ENCODE measurements at regions not wholly inside any gene's neighbourhood (a gene's known extent, or its start where the extent isn't known, plus 50 kb on each side); places are given as distances from the start of the nearest gene placed in this dataset.

- H3K27me3 ChIP-seq (ENCODE audit: control insufficient read depth, insufficient read depth, low read length) = no peaks in the 10 kb centered on the region
- H3K9me3 ChIP-seq (ENCODE audit: control insufficient read depth, low read depth, low read length) = no peaks in the 10 kb centered on the region
- H3K27ac ChIP-seq (ENCODE audit: low read length) = no peak overlapping the region
- H3K4me1 ChIP-seq (ENCODE audit: control insufficient read depth, insufficient read depth, low read length) = no peaks in the 10 kb centered on the region
- WGBS (ENCODE audit: insufficient coverage, low lambda C conversion rate) = no CpG with 5 or more reads among the region's 2 CpGs
- H3K4me3 ChIP-seq (ENCODE audit: low read length) = no peak overlapping the region
- no peaks in the 10 kb centered on the region for H3K36me3 ChIP-seq (ENCODE audit: control insufficient read depth, insufficient read depth, low read length)
- no peak for DNase-seq
Measured at GRCh38 chr20:54361475-54361874, 113.9 kb upstream of the DOK5 start.

GRCh38 chr20:54362283-54362682 lies 113.1 kb upstream of the DOK5 start:
- no peak for DNase-seq
- H3K36me3 ChIP-seq (ENCODE audit: control insufficient read depth, insufficient read depth, low read length) = no peaks in the 10 kb centered on the region

GRCh38 chr20:54364365-54364764 lies 111.0 kb upstream of the DOK5 start:
- DNase-seq = no peak
- no peak overlapping the region for H3K4me3 ChIP-seq (ENCODE audit: low read length)
- no peak overlapping the region for H3K27ac ChIP-seq (ENCODE audit: low read length)
- H3K27me3 ChIP-seq (ENCODE audit: control insufficient read depth, insufficient read depth, low read length) = no peaks in the 10 kb centered on the region
- H3K36me3 ChIP-seq (ENCODE audit: control insufficient read depth, insufficient read depth, low read length) = no peaks in the 10 kb centered on the region
- no peaks in the 10 kb centered on the region for H3K4me1 ChIP-seq (ENCODE audit: control insufficient read depth, insufficient read depth, low read length)
- no peaks in the 10 kb centered on the region for H3K9me3 ChIP-seq (ENCODE audit: control insufficient read depth, low read depth, low read length)

More at GRCh38 chr20:54362283-54362682, 113.1 kb upstream of the DOK5 start:
- no peak overlapping the region for H3K4me3 ChIP-seq (ENCODE audit: low read length)
- H3K27me3 ChIP-seq (ENCODE audit: control insufficient read depth, insufficient read depth, low read length) = no peaks in the 10 kb centered on the region
- H3K9me3 ChIP-seq (ENCODE audit: control insufficient read depth, low read depth, low read length) = no peaks in the 10 kb centered on the region
- no peaks in the 10 kb centered on the region for H3K4me1 ChIP-seq (ENCODE audit: control insufficient read depth, insufficient read depth, low read length)
- H3K27ac ChIP-seq (ENCODE audit: low read length) = no peak overlapping the region

GRCh38 chr20:54364919-54365318 lies 110.5 kb upstream of the DOK5 start:
- Histone ChIP-seq H3K4me3 (ENCODE audit: low read length) (no peak overlapping the region), H3K4me1 (ENCODE audit: control insufficient read depth, insufficient read depth, low read length) (no peaks in the 10 kb centered on the region), H3K27me3 (ENCODE audit: control insufficient read depth, insufficient read depth, low read length) (no peaks in the 10 kb centered on the region), H3K9me3 (ENCODE audit: control insufficient read depth, low read depth, low read length) (no peaks in the 10 kb centered on the region), H3K36me3 (ENCODE audit: control insufficient read depth, insufficient read depth, low read length) (no peaks in the 10 kb centered on the region), H3K27ac (ENCODE audit: low read length) (no peak overlapping the region)
- DNase-seq = no peak
- 100% methylated on average over 3 of the region's 6 CpGs for WGBS (ENCODE audit: insufficient coverage, low lambda C conversion rate)

- H3K27me3 ChIP-seq (ENCODE audit: control insufficient read depth, insufficient read depth, low read length) = no peaks in the 10 kb centered on the region
- no peaks in the 10 kb centered on the region for H3K4me1 ChIP-seq (ENCODE audit: control insufficient read depth, insufficient read depth, low read length)
- H3K4me3 ChIP-seq (ENCODE audit: low read length) = no peak overlapping the region
- no peaks in the 10 kb centered on the region for H3K9me3 ChIP-seq (ENCODE audit: control insufficient read depth, low read depth, low read length)
- no peak for DNase-seq
- H3K27ac ChIP-seq (ENCODE audit: low read length) = no peak overlapping the region
- WGBS (ENCODE audit: insufficient coverage, low lambda C conversion rate) = 100% methylated on average over 1 of the region's 5 CpGs
- no peaks in the 10 kb centered on the region for H3K36me3 ChIP-seq (ENCODE audit: control insufficient read depth, insufficient read depth, low read length)
Measured at GRCh38 chr20:54366669-54367344, 108.6 kb upstream of the DOK5 start.

- Histone ChIP-seq H3K36me3 (ENCODE audit: control insufficient read depth, insufficient read depth, low read length) (no peaks in the 10 kb centered on the region), H3K4me3 (ENCODE audit: low read length) (no peak overlapping the region), H3K27me3 (ENCODE audit: control insufficient read depth, insufficient read depth, low read length) (no peaks in the 10 kb centered on the region), H3K4me1 (ENCODE audit: control insufficient read depth, insufficient read depth, low read length) (no peaks in the 10 kb centered on the region), H3K27ac (ENCODE audit: low read length) (no peak overlapping the region), H3K9me3 (ENCODE audit: control insufficient read depth, low read depth, low read length) (no peaks in the 10 kb centered on the region)
- 78% methylated on average over 3 of the region's 6 CpGs for WGBS (ENCODE audit: insufficient coverage, low lambda C conversion rate)
- DNase-seq = no peak
Measured at GRCh38 chr20:54368570-54368969, 106.8 kb upstream of the DOK5 start.

GRCh38 chr20:54372313-54372712 lies 103.1 kb upstream of the DOK5 start:
- Histone ChIP-seq H3K27ac (ENCODE audit: low read length) (no peak overlapping the region), H3K4me1 (ENCODE audit: control insufficient read depth, insufficient read depth, low read length) (no peaks in the 10 kb centered on the region), H3K9me3 (ENCODE audit: control insufficient read depth, low read depth, low read length) (no peaks in the 10 kb centered on the region), H3K27me3 (ENCODE audit: control insufficient read depth, insufficient read depth, low read length) (no peaks in the 10 kb centered on the region), H3K36me3 (ENCODE audit: control insufficient read depth, insufficient read depth, low read length) (no peaks in the 10 kb centered on the region), H3K4me3 (ENCODE audit: low read length) (no peak overlapping the region)
- DNase-seq = no peak
- WGBS (ENCODE audit: insufficient coverage, low lambda C conversion rate) = 83% methylated on average over 1 of the region's 1 CpG

- no peak for DNase-seq
- Histone ChIP-seq H3K4me3 (ENCODE audit: low read length) (no peak overlapping the region), H3K36me3 (ENCODE audit: control insufficient read depth, insufficient read depth, low read length) (no peaks in the 10 kb centered on the region), H3K27ac (ENCODE audit: low read length) (no peak overlapping the region), H3K4me1 (ENCODE audit: control insufficient read depth, insufficient read depth, low read length) (no peaks in the 10 kb centered on the region), H3K9me3 (ENCODE audit: control insufficient read depth, low read depth, low read length) (no peaks in the 10 kb centered on the region), H3K27me3 (ENCODE audit: control insufficient read depth, insufficient read depth, low read length) (no peaks in the 10 kb centered on the region)
- WGBS (ENCODE audit: insufficient coverage, low lambda C conversion rate) = no CpG with 5 or more reads among the region's 1 CpG
Measured at GRCh38 chr20:54377992-54378773, 97.2 kb upstream of the DOK5 start.

- Histone ChIP-seq H3K4me3 (ENCODE audit: low read length) (no peak overlapping the region), H3K9me3 (ENCODE audit: control insufficient read depth, low read depth, low read length) (no peaks in the 10 kb centered on the region), H3K27me3 (ENCODE audit: control insufficient read depth, insufficient read depth, low read length) (no peaks in the 10 kb centered on the region), H3K36me3 (ENCODE audit: control insufficient read depth, insufficient read depth, low read length) (no peaks in the 10 kb centered on the region), H3K27ac (ENCODE audit: low read length) (no peak overlapping the region), H3K4me1 (ENCODE audit: control insufficient read depth, insufficient read depth, low read length) (no peaks in the 10 kb centered on the region)
- 73% methylated on average over 2 of the region's 7 CpGs for WGBS (ENCODE audit: insufficient coverage, low lambda C conversion rate)
- DNase-seq = no peak
Measured at GRCh38 chr20:54379893-54380584, 95.4 kb upstream of the DOK5 start.

- no peak for DNase-seq
- Histone ChIP-seq H3K36me3 (ENCODE audit: control insufficient read depth, insufficient read depth, low read length) (no peaks in the 10 kb centered on the region), H3K4me1 (ENCODE audit: control insufficient read depth, insufficient read depth, low read length) (no peaks in the 10 kb centered on the region), H3K27ac (ENCODE audit: low read length) (no peak overlapping the region), H3K9me3 (ENCODE audit: control insufficient read depth, low read depth, low read length) (no peaks in the 10 kb centered on the region), H3K27me3 (ENCODE audit: control insufficient read depth, insufficient read depth, low read length) (no peaks in the 10 kb centered on the region), H3K4me3 (ENCODE audit: low read length) (no peak overlapping the region)
- no CpG with 5 or more reads among the region's 3 CpGs for WGBS (ENCODE audit: insufficient coverage, low lambda C conversion rate)
Measured at GRCh38 chr20:54382419-54382818, 93.0 kb upstream of the DOK5 start.

Measured in large intestine (tissue), 3 donors.